WTC11 (cell line): ENCODE measurements at regions not wholly inside any gene's neighbourhood (a gene's known extent, or its start where the extent isn't known, plus 50 kb on each side); places are given as distances from the start of the nearest gene placed in this dataset.

ENCODE experiments used
- ATF2 ChIP-seq: sonication (generic); formaldehyde crosslinking; IDR thresholded peaks from 2 replicates; pipeline ENCODE4 v1.8.1; 2022; ENCODE audit warnings: low read depth, missing genetic modification reagents, borderline replicate concordance
- HMGXB4 ChIP-seq: sonication (generic); formaldehyde crosslinking; IDR thresholded peaks from 2 replicates; pipeline ENCODE4 v1.8.1; 2023; ENCODE audit warnings: mild to moderate bottlenecking, moderate library complexity, missing genetic modification reagents
- TCF7 ChIP-seq: sonication (generic); formaldehyde crosslinking; IDR thresholded peaks from 2 replicates; pipeline ENCODE4 v1.8.0; 2022; ENCODE audit warnings: mild to moderate bottlenecking, low read depth, missing genetic modification reagents, moderate library complexity
- USF1 ChIP-seq: sonication (generic); formaldehyde crosslinking; IDR thresholded peaks from 2 replicates; pipeline ENCODE4 v1.8.0; 2022; ENCODE audit warnings: mild to moderate bottlenecking, missing genetic modification reagents
- USF2 ChIP-seq: sonication (generic); formaldehyde crosslinking; IDR thresholded peaks from 2 replicates; pipeline ENCODE4 v1.8.1; 2023; ENCODE audit warnings: mild to moderate bottlenecking, missing genetic modification reagents, moderate library complexity
- TF ChIP-seq, protein P1 (sequence below): fragments of 200-600 bp; IDR thresholded peaks from 2 replicates; pipeline ENCODE4 v1.8.0; 2022; ENCODE audit warnings: antibody characterized with exemption

- TF ChIP-seq, protein P1, sequence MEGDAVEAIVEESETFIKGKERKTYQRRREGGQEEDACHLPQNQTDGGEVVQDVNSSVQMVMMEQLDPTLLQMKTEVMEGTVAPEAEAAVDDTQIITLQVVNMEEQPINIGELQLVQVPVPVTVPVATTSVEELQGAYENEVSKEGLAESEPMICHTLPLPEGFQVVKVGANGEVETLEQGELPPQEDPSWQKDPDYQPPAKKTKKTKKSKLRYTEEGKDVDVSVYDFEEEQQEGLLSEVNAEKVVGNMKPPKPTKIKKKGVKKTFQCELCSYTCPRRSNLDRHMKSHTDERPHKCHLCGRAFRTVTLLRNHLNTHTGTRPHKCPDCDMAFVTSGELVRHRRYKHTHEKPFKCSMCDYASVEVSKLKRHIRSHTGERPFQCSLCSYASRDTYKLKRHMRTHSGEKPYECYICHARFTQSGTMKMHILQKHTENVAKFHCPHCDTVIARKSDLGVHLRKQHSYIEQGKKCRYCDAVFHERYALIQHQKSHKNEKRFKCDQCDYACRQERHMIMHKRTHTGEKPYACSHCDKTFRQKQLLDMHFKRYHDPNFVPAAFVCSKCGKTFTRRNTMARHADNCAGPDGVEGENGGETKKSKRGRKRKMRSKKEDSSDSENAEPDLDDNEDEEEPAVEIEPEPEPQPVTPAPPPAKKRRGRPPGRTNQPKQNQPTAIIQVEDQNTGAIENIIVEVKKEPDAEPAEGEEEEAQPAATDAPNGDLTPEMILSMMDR: no peak
- no peak for TF ChIP-seq USF1 (CRISPR knock-in tag)
- TF ChIP-seq USF2: no peak
- no peak for TF ChIP-seq ATF2 (CRISPR knock-in tag)
- no peak for TF ChIP-seq TCF7
- TF ChIP-seq HMGXB4 (CRISPR knock-in tag): no peak
Measured at GRCh38 chr9:31535651-31536050, 848.8 kb upstream of the ACO1 start.
